Central memory CD8-positive, alpha-beta T cell (primary cell): ENCODE measurements at regions not wholly inside any gene's neighbourhood (a gene's known extent, or its start where the extent isn't known, plus 50 kb on each side); places are given as distances from the start of the nearest gene placed in this dataset.
"Not testable (repeated sequence)": the region's sequence is repeated elsewhere in the genome, so short reads cannot be mapped to it uniquely, and the experiment has no call there.

ENCODE experiments used
- ATAC-seq: fragments of 150-1000 bp; cut with Tn5 transposase; replicated peaks from 2 replicates; pipeline ENCODE4 v1.10.0; 2022; ENCODE audit warnings: mild to moderate bottlenecking, moderate FRiP score, moderate number of reproducible peaks; ENCODE audit not compliant: poor library complexity, severe bottlenecking; ENCODE audit errors: extremely low read depth
- DNase-seq, 2 donors: peaks; one replicate each; pipeline ENCODE4 v3.0.0; 2021; ENCODE audit warnings: low spot score in 2 of 2
- H3K27ac Mint-ChIP-seq: one replicate; pipeline ENCODE4 v1.8.0; 2022; ENCODE audit warnings: low read depth, mild to moderate bottlenecking, moderate library complexity, mixed read lengths
- H3K27me3 Mint-ChIP-seq: one replicate; pipeline ENCODE4 v1.8.0; 2022; ENCODE audit warnings: mixed read lengths
- H3K36me3 Mint-ChIP-seq: one replicate; pipeline ENCODE4 v1.8.0; 2022; ENCODE audit warnings: mild to moderate bottlenecking, moderate library complexity, mixed read lengths; ENCODE audit not compliant: insufficient read depth
- H3K4me1 Mint-ChIP-seq: one replicate; pipeline ENCODE4 v1.8.0; 2022; ENCODE audit warnings: mixed read lengths
- H3K4me3 Mint-ChIP-seq: one replicate; pipeline ENCODE4 v1.8.0; 2022; ENCODE audit warnings: mild to moderate bottlenecking, moderate library complexity, mixed read lengths
- H3K9me3 Mint-ChIP-seq: one replicate; pipeline ENCODE4 v1.8.0; 2022; ENCODE audit warnings: mixed read lengths

- H3K36me3 Mint-ChIP-seq, result no peaks in the 10 kb centered on the region
- H3K4me3 Mint-ChIP-seq, result no peak overlapping the region
- H3K27me3 Mint-ChIP-seq, result no peaks in the 10 kb centered on the region
- ATAC-seq, result no peak
- H3K9me3 Mint-ChIP-seq, result peaks cover 20% of the 10 kb centered on the region
- H3K4me1 Mint-ChIP-seq, result no peaks in the 10 kb centered on the region
- H3K27ac Mint-ChIP-seq, result no peak overlapping the region
- no peak for DNase-seq
These were observed 466.2 kb upstream of the FOXG1 start for GRCh38 chr14:28300356-28300755.

- H3K27ac Mint-ChIP-seq, result no peak overlapping the region
- H3K36me3 Mint-ChIP-seq, result no peaks in the 10 kb centered on the region
- H3K4me3 Mint-ChIP-seq, result no peak overlapping the region
- peaks cover 21% of the 10 kb centered on the region for H3K9me3 Mint-ChIP-seq
- H3K27me3 Mint-ChIP-seq, result no peaks in the 10 kb centered on the region
- H3K4me1 Mint-ChIP-seq, result no peaks in the 10 kb centered on the region
- DNase-seq (no peak), ATAC-seq (no peak)
These were observed 465.4 kb upstream of the FOXG1 start for GRCh38 chr14:28301179-28301578.

- no peaks in the 10 kb centered on the region for H3K36me3 Mint-ChIP-seq
- no peak overlapping the region for H3K27ac Mint-ChIP-seq
- no peak for ATAC-seq
- no peak overlapping the region for H3K4me3 Mint-ChIP-seq
- H3K9me3 Mint-ChIP-seq, result peaks cover 16% of the 10 kb centered on the region
- DNase-seq, result no peak
- no peaks in the 10 kb centered on the region for H3K4me1 Mint-ChIP-seq
- no peaks in the 10 kb centered on the region for H3K27me3 Mint-ChIP-seq
These were observed 463.3 kb upstream of the FOXG1 start for GRCh38 chr14:28303248-28303647.

GRCh38 chr14:28305938-28306337, 460.6 kb upstream of the FOXG1 start:
- no peak for ATAC-seq
- Mint-ChIP-seq H3K27ac (no peak overlapping the region), H3K4me1 (no peaks in the 10 kb centered on the region), H3K27me3 (no peaks in the 10 kb centered on the region), H3K4me3 (no peak overlapping the region), H3K36me3 (no peaks in the 10 kb centered on the region), H3K9me3 (peaks cover 16% of the 10 kb centered on the region)
- no peak for DNase-seq

GRCh38 chr14:28307506-28307905, 459.1 kb upstream of the FOXG1 start:
- H3K36me3 Mint-ChIP-seq, result no peaks in the 10 kb centered on the region
- no peak overlapping the region for H3K4me3 Mint-ChIP-seq
- no peak overlapping the region for H3K27ac Mint-ChIP-seq
- H3K4me1 Mint-ChIP-seq, result no peaks in the 10 kb centered on the region
- DNase-seq (no peak), ATAC-seq (no peak)
- no peaks in the 10 kb centered on the region for H3K27me3 Mint-ChIP-seq
- H3K9me3 Mint-ChIP-seq, result peaks cover 16% of the 10 kb centered on the region

GRCh38 chr14:28308734-28309133, 457.9 kb upstream of the FOXG1 start:
- ATAC-seq (no peak), DNase-seq (no peak)
- no peak overlapping the region for H3K4me3 Mint-ChIP-seq
- no peak overlapping the region for H3K27ac Mint-ChIP-seq
- H3K27me3 Mint-ChIP-seq, result no peaks in the 10 kb centered on the region
- H3K4me1 Mint-ChIP-seq, result no peaks in the 10 kb centered on the region
- H3K9me3 Mint-ChIP-seq, result peaks cover 6% of the 10 kb centered on the region
- no peaks in the 10 kb centered on the region for H3K36me3 Mint-ChIP-seq

GRCh38 chr14:28317890-28318675, 448.5 kb upstream of the FOXG1 start:
- not testable (repeated sequence) for H3K36me3 Mint-ChIP-seq, H3K27ac Mint-ChIP-seq, H3K4me1 Mint-ChIP-seq, H3K9me3 Mint-ChIP-seq, DNase-seq, H3K27me3 Mint-ChIP-seq, H3K4me3 Mint-ChIP-seq, ATAC-seq

- no peaks in the 10 kb centered on the region for H3K4me1 Mint-ChIP-seq
- peaks cover 5% of the 10 kb centered on the region for H3K9me3 Mint-ChIP-seq
- no peak for DNase-seq
- H3K36me3 Mint-ChIP-seq, result no peaks in the 10 kb centered on the region
- no peak overlapping the region for H3K4me3 Mint-ChIP-seq
- no peak for ATAC-seq
- no peaks in the 10 kb centered on the region for H3K27me3 Mint-ChIP-seq
- no peak overlapping the region for H3K27ac Mint-ChIP-seq
These were observed 444.9 kb upstream of the FOXG1 start for GRCh38 chr14:28321475-28322244.

GRCh38 chr14:28323366-28323765, 443.2 kb upstream of the FOXG1 start:
- no peaks in the 10 kb centered on the region for H3K36me3 Mint-ChIP-seq
- H3K4me3 Mint-ChIP-seq, result no peak overlapping the region
- H3K4me1 Mint-ChIP-seq, result no peaks in the 10 kb centered on the region
- ATAC-seq, result no peak
- peaks cover 13% of the 10 kb centered on the region for H3K9me3 Mint-ChIP-seq
- DNase-seq, result no peak
- H3K27me3 Mint-ChIP-seq, result no peaks in the 10 kb centered on the region
- H3K27ac Mint-ChIP-seq, result no peak overlapping the region

GRCh38 chr14:28323951-28324741, 442.4 kb upstream of the FOXG1 start:
- no peak for ATAC-seq
- H3K4me3 Mint-ChIP-seq, result no peak overlapping the region
- H3K27me3 Mint-ChIP-seq, result no peaks in the 10 kb centered on the region
- peaks cover 15% of the 10 kb centered on the region for H3K9me3 Mint-ChIP-seq
- no peak for DNase-seq
- H3K4me1 Mint-ChIP-seq, result no peaks in the 10 kb centered on the region
- no peaks in the 10 kb centered on the region for H3K36me3 Mint-ChIP-seq
- no peak overlapping the region for H3K27ac Mint-ChIP-seq

- no peaks in the 10 kb centered on the region for H3K4me1 Mint-ChIP-seq
- no peaks in the 10 kb centered on the region for H3K36me3 Mint-ChIP-seq
- no peak overlapping the region for H3K4me3 Mint-ChIP-seq
- H3K27ac Mint-ChIP-seq, result no peak overlapping the region
- DNase-seq (no peak), ATAC-seq (no peak)
- H3K9me3 Mint-ChIP-seq, result peaks cover 17% of the 10 kb centered on the region
- no peaks in the 10 kb centered on the region for H3K27me3 Mint-ChIP-seq
These were observed 425.8 kb upstream of the FOXG1 start for GRCh38 chr14:28340816-28341215.

- Mint-ChIP-seq H3K27ac (no peak overlapping the region), H3K4me1 (no peaks in the 10 kb centered on the region)
These were observed 422.2 kb upstream of the FOXG1 start for GRCh38 chr14:28344381-28344780.

More at GRCh38 chr14:28344381-28344780, 422.2 kb upstream of the FOXG1 start:
- Mint-ChIP-seq H3K9me3 (peaks cover 19% of the 10 kb centered on the region), H3K36me3 (no peaks in the 10 kb centered on the region), H3K27me3 (no peaks in the 10 kb centered on the region), H3K4me3 (no peak overlapping the region)
- DNase-seq, result no peak
- ATAC-seq, result no peak
